Right cardiac atrium (tissue), 5 donors: ENCODE measurements at regions not wholly inside any gene's neighbourhood (a gene's known extent, or its start where the extent isn't known, plus 50 kb on each side); places are given as distances from the start of the nearest gene placed in this dataset.

Source experiments
- ATAC-seq, 2 donors: fragments of 200-7000 bp; cut with Tn5 transposase; one replicate each; pipeline versions ENCODE4 v1.8.0 to v1.9.1; 2020; ENCODE audit warnings: moderate library complexity in 2 of 2, mild to moderate bottlenecking in 1 of 2
- DNase-seq, 3 donors: peaks; one replicate each; pipeline ENCODE4 v3.0.0-alpha.2; 2020
- H3K27ac ChIP-seq: one replicate; pipeline ENCODE4 v1.5.1; 2013; ENCODE audit warnings: mild to moderate bottlenecking, low read length, control low read depth, moderate library complexity
- H3K27me3 ChIP-seq: one replicate; pipeline ENCODE4 v1.6.1; 2013; ENCODE audit not compliant: control insufficient read depth, insufficient read depth
- H3K4me1 ChIP-seq: one replicate; pipeline ENCODE4 v1.6.1; 2013; ENCODE audit warnings: low read length; ENCODE audit not compliant: control insufficient read depth, insufficient read depth
- H3K4me3 ChIP-seq: one replicate; pipeline ENCODE4 v1.5.1; 2013; ENCODE audit warnings: low read length, control low read depth
- H3K9me3 ChIP-seq: one replicate; pipeline ENCODE4 v1.6.1; 2013; ENCODE audit warnings: low read length; ENCODE audit not compliant: control insufficient read depth
- WGBS: extraction: QIAGEN DNeasy Blood & Tissue Kit; methylation state at CpG from one replicate; pipeline ENCODE4 v1.1.7; 2013; 5-methylcytosine and 5-hydroxymethylcytosine counted together
- intact Hi-C, 4 donors: fragments of 100-400 bp; cut with DNase I; formaldehyde crosslinking; loops; one replicate each; pipeline versions ENCODE4 v1.11.0 to v1.14.0; 2022 to 2023
- donor health status: healthy with polysubstance abuse.
- donor health status: DM: no; HTN: yes; CAD: no.
- donor health status: DM: no; HTN: no; CAD: no.
- donor health status: DM: no; HTN: yes; CAD: no; lungs with severe emphysema.
- donor health status: DM: yes; HTN: yes; CAD: no.

GRCh38 chr10:120975072-120975867, 124.1 kb downstream of the WDR11 start:
- ATAC-seq = no peak
- WGBS = 89% methylated on average over 4 of the region's 4 CpGs
- no peak for DNase-seq
- Histone ChIP-seq H3K4me3 (no peak overlapping the region), H3K4me1 (peaks cover 3% of the 10 kb centered on the region), H3K27ac (no peak overlapping the region), H3K9me3 (peaks cover 2% of the 10 kb centered on the region), H3K27me3 (no peaks in the 10 kb centered on the region)
- intact Hi-C loops = no loop called here

GRCh38 chr10:120975868-120976225, 124.7 kb downstream of the WDR11 start:
- WGBS = 63% methylated on average over 2 of the region's 2 CpGs
- H3K27me3 ChIP-seq = no peaks in the 10 kb centered on the region
- intact Hi-C loops = no loop called here

GRCh38 chr10:120977897-120978296, 126.7 kb downstream of the WDR11 start:
- intact Hi-C loops = no loop called here
- Histone ChIP-seq H3K4me1 (peaks cover 3% of the 10 kb centered on the region), H3K27me3 (no peaks in the 10 kb centered on the region), H3K4me3 (no peak overlapping the region), H3K9me3 (peaks cover 2% of the 10 kb centered on the region), H3K27ac (no peak overlapping the region)
- WGBS = 89% methylated on average over 6 of the region's 6 CpGs
- ATAC-seq = no peak
- no peak for DNase-seq

More at GRCh38 chr10:120975868-120976225, 124.7 kb downstream of the WDR11 start:
- H3K4me1 ChIP-seq = peaks cover 3% of the 10 kb centered on the region
- no peak overlapping the region for H3K27ac ChIP-seq
- H3K4me3 ChIP-seq = no peak overlapping the region
- DNase-seq (no peak), ATAC-seq (no peak)
- H3K9me3 ChIP-seq = peaks cover 2% of the 10 kb centered on the region

GRCh38 chr10:120978589-120979252, 127.6 kb downstream of the WDR11 start:
- peaks cover 3% of the 10 kb centered on the region for H3K4me1 ChIP-seq
- DNase-seq = no peak
- no peak overlapping the region for H3K27ac ChIP-seq
- no peak overlapping the region for H3K4me3 ChIP-seq
- no peaks in the 10 kb centered on the region for H3K27me3 ChIP-seq
- intact Hi-C loops = no loop called here
- 23% methylated on average over 15 of the region's 15 CpGs for WGBS
- ATAC-seq = no peak
- peaks cover 2% of the 10 kb centered on the region for H3K9me3 ChIP-seq

GRCh38 chr10:120979435-120980278, 128.5 kb downstream of the WDR11 start:
- DNase-seq (peak in 1 of 3 donors; percentile 62), ATAC-seq (peak; percentile 67 to 73)
- no peaks in the 10 kb centered on the region for H3K27me3 ChIP-seq
- intact Hi-C loops = no loop called here
- peak overlapping the region; percentile 56 for H3K4me3 ChIP-seq
- WGBS = 5% methylated on average over 68 of the region's 68 CpGs
- H3K27ac ChIP-seq = no peak overlapping the region
- peaks cover 3% of the 10 kb centered on the region for H3K4me1 ChIP-seq
- peaks cover 2% of the 10 kb centered on the region for H3K9me3 ChIP-seq

GRCh38 chr10:120980279-120981255, 129.4 kb downstream of the WDR11 start:
- WGBS = 65% methylated on average over 18 of the region's 18 CpGs
- no peak overlapping the region for H3K27ac ChIP-seq
- H3K4me1 ChIP-seq = peaks cover 3% of the 10 kb centered on the region
- no peak for ATAC-seq
- H3K4me3 ChIP-seq = no peak overlapping the region
- H3K9me3 ChIP-seq = no peaks in the 10 kb centered on the region
- no peak for DNase-seq
- no peaks in the 10 kb centered on the region for H3K27me3 ChIP-seq
- intact Hi-C loops = no loop called here

GRCh38 chr10:120981601-120982391, 130.6 kb downstream of the WDR11 start:
- no peaks in the 10 kb centered on the region for H3K27me3 ChIP-seq
- no peak overlapping the region for H3K4me3 ChIP-seq
- 71% methylated on average over 8 of the region's 8 CpGs for WGBS
- ATAC-seq = no peak
- H3K4me1 ChIP-seq = peaks cover 3% of the 10 kb centered on the region
- no peak overlapping the region for H3K27ac ChIP-seq
- no peaks in the 10 kb centered on the region for H3K9me3 ChIP-seq
- intact Hi-C loops = no loop called here
- DNase-seq = no peak

- no peaks in the 10 kb centered on the region for H3K27me3 ChIP-seq
- no peaks in the 10 kb centered on the region for H3K9me3 ChIP-seq
- intact Hi-C loops = no loop called here
- no peak overlapping the region for H3K27ac ChIP-seq
- H3K4me3 ChIP-seq = no peak overlapping the region
- DNase-seq = no peak
- ATAC-seq = no peak
- H3K4me1 ChIP-seq = peaks cover 3% of the 10 kb centered on the region
- 55% methylated on average over 3 of the region's 3 CpGs for WGBS
Observed at GRCh38 chr10:120982507-120982906, 131.3 kb downstream of the WDR11 start.

GRCh38 chr10:120983721-120984120, 132.6 kb downstream of the WDR11 start:
- H3K4me1 ChIP-seq = peaks cover 3% of the 10 kb centered on the region
- intact Hi-C loops = no loop called here
- H3K27me3 ChIP-seq = no peaks in the 10 kb centered on the region
- H3K27ac ChIP-seq = no peak overlapping the region
- H3K9me3 ChIP-seq = peaks cover under 1% of the 10 kb centered on the region
- ATAC-seq = no peak
- no peak overlapping the region for H3K4me3 ChIP-seq
- no peak for DNase-seq
- WGBS = 87% methylated on average over 2 of the region's 2 CpGs

- intact Hi-C loops = no loop called here
- WGBS = 79% methylated on average over 4 of the region's 4 CpGs
- Histone ChIP-seq H3K4me1 (peaks cover 3% of the 10 kb centered on the region), H3K27ac (no peak overlapping the region), H3K9me3 (peaks cover 2% of the 10 kb centered on the region), H3K27me3 (no peaks in the 10 kb centered on the region), H3K4me3 (no peak overlapping the region)
- DNase-seq (no peak), ATAC-seq (no peak)
Observed at GRCh38 chr10:120984221-120984620, 133.1 kb downstream of the WDR11 start.
